Thymus (tissue), 11 donors: ENCODE measurements at regions not wholly inside any gene's neighbourhood (a gene's known extent, or its start where the extent isn't known, plus 50 kb on each side); places are given as distances from the start of the nearest gene placed in this dataset.
"Not testable (repeated sequence)": the region's sequence is repeated elsewhere in the genome, so short reads cannot be mapped to it uniquely, and the experiment has no call there.

Source experiments
- DNase-seq, 9 donors: peaks; one replicate each; pipeline ENCODE4 v3.0.0-alpha.2; 2013; ENCODE audit warnings: low spot score in 9 of 9, low read depth in 6 of 9, missing footprints in 1 of 9
- H3K27ac ChIP-seq, 2 donors: one replicate each; pipeline ENCODE4 v1.5.1; 2013; ENCODE audit warnings: control low read depth in 1 of 2, low read depth in 1 of 2, low read length in 1 of 2, mild to moderate bottlenecking in 1 of 2, moderate library complexity in 1 of 2
- H3K27me3 ChIP-seq, 2 donors: one replicate each; pipeline ENCODE4 v1.5.1; 2013; ENCODE audit warnings: low read length in 1 of 2; ENCODE audit not compliant: control insufficient read depth in 2 of 2, insufficient read depth in 1 of 2
- H3K36me3 ChIP-seq, 2 donors: one replicate each; pipeline ENCODE4 v1.5.1; 2013; ENCODE audit warnings: low read length in 1 of 2, mild to moderate bottlenecking in 1 of 2, moderate library complexity in 1 of 2; ENCODE audit not compliant: control insufficient read depth in 2 of 2, insufficient read depth in 2 of 2
- H3K4me1 ChIP-seq, 2 donors: one replicate each; pipeline ENCODE4 v1.5.1; 2013; ENCODE audit warnings: low read length in 2 of 2; ENCODE audit not compliant: control insufficient read depth in 2 of 2, insufficient read depth in 2 of 2
- H3K4me3 ChIP-seq, 2 donors: one replicate each; pipeline ENCODE4 v1.5.1; 2013; ENCODE audit warnings: low read length in 2 of 2, control low read depth in 1 of 2, mild to moderate bottlenecking in 1 of 2
- H3K9me3 ChIP-seq, 2 donors: one replicate each; pipeline ENCODE4 v1.5.1; 2013; ENCODE audit warnings: low read length in 1 of 2, mild to moderate bottlenecking in 1 of 2; ENCODE audit not compliant: control insufficient read depth in 2 of 2, insufficient read depth in 1 of 2
- whole genome bisulfite sequencing: extraction: QIAGEN DNeasy Blood & Tissue Kit; methylation state at CpG from one replicate; pipeline ENCODE4 v1.1.7; 2013; 5-methylcytosine and 5-hydroxymethylcytosine counted together
- donor health status: healthy.

DNA sequence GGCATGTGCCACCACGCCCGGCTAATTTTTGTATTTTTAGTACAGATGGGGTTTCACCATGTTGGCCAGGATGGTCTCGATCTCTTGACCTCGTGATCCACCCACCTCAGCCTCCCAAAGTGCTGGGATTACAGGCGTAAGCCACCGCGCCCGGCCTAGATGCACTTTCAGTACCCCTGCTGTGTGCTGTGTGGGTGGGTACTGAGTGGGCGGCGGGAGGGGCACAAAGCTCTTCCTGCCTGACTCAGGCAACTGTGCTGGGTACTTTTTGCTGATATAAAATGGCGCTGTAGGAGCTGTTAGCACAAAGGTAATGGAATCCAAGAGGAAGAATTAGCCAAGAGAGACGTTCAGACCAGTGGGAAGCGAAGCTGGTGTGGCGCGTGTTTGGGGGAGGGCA lies 79.6 kb upstream of the HES1 start:
- H3K27me3 ChIP-seq, H3K4me3 ChIP-seq, H3K27ac ChIP-seq, DNase-seq, H3K9me3 ChIP-seq, H3K36me3 ChIP-seq: not testable (repeated sequence)
- 93% methylated on average over 15 of the region's 15 CpGs for WGBS
- peaks cover 3 to 16% of the 10 kb centered on the region in 2 donors for H3K4me1 ChIP-seq

DNA sequence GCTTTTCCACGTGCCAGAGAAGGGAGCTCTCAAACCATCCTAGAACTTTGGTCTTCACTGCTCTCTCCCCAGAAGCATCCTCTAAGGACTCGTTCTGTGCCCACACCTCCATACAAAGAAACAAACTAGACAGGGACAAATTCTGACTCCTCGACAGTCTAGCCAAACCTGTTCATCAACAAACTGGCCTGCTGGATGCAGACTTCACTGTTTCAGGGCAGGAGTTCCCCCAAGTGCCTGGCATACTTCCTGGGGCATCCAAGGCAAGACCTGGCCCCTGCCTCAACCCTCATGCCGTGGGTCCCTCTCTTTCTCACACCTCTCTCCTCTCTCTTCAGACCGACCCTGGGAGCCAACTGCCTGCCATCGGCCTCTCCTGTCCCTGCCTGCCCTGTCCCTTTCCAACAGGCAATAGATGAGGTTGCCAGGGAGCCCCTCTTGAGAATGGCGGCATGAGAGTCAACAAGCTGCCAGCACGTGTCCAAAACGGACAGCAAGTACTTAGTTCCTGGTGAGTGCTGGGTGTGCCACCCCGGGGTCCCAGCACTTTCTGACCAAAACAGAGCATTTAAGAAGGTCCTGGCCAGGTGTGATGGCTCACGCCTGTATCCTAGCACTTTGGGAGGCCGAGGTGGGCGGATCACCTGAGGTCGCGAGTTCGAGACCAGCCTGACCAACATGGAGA lies 79.1 kb upstream of the HES1 start:
- WGBS, result 97% methylated on average over 16 of the region's 16 CpGs
- Histone ChIP-seq H3K36me3 (no peaks in the 10 kb centered on the region), H3K4me1 (peaks cover 3 to 16% of the 10 kb centered on the region in 2 donors), H3K9me3 (peaks cover 0 to 3% of the 10 kb centered on the region in 2 donors), H3K27ac (no peak overlapping the region), H3K4me3 (no peak overlapping the region), H3K27me3 (no peaks in the 10 kb centered on the region)
- DNase-seq, result no peak

DNA sequence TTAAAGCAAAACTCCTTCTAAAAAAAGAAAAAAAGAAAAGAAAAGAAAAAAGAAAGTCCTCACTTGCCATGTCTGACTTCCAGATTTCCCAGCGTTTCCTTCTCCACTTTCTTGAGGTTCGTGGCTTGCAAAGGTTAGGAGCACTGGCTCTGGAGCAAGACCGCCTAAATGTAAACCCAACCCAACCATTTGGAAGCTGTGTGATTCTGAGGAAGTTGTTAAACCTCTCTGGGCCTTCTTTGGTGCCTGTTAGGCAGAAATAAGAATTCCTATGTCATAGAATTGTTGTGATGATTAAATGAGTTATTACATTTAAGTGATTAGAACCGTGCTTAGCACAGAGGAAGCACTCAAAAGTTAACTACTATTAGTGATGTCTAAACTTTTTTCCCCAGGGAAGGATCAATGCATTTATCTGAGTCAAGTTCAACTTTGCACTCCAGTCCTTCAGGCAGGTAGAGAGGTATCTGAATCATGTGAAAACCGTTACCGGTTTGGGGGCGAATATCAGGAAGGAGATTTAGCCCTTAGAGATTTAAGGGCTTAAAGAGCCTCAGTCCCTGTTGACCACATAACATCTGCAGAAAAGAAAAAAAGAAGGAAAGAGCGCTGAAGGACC lies 78.3 kb upstream of the HES1 start:
- Histone ChIP-seq H3K27ac (no peak overlapping the region), H3K27me3 (no peaks in the 10 kb centered on the region), H3K9me3 (no peaks in the 10 kb centered on the region), H3K36me3 (no peaks in the 10 kb centered on the region), H3K4me3 (peak overlapping the region; percentile 32 to 53), H3K4me1 (peaks cover 3 to 16% of the 10 kb centered on the region in 2 donors)
- no peak for DNase-seq
- WGBS, result 50% methylated on average over 8 of the region's 8 CpGs

GRCh38 chr3:194058189-194058571 lies 77.8 kb upstream of the HES1 start:
- peak overlapping the region in 1 of 2 donors; percentile 13 for H3K27ac ChIP-seq
- peak overlapping the region; percentile 32 to 53 for H3K4me3 ChIP-seq
- peak in 5 of 9 donors; percentile 29 to 68 (median 41) for DNase-seq

DNA sequence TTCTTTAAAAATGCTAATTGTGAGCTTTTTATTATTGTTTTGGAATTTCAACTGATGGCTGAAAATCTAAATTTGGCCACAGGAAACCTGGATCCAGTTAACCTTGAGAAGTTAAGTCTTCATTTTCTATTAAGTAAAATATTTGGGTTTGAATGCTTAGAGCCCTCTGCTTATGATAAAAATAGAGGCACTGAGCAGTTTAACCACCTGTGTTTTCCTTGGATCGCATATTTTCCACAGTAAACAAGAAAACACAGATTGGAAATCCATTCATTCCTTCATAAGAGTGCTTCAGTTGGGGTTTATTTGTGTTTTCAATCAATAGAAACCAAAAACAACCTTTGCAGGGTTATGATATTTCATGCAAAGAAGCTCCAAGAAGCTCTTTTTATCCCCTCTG lies 77.2 kb upstream of the HES1 start:
- H3K4me3 ChIP-seq, result no peak overlapping the region
- DNase-seq, result no peak
- H3K4me1 ChIP-seq, result peaks cover 3 to 16% of the 10 kb centered on the region in 2 donors
- no peak overlapping the region for H3K27ac ChIP-seq
- no peaks in the 10 kb centered on the region for H3K36me3 ChIP-seq
- H3K27me3 ChIP-seq, result no peaks in the 10 kb centered on the region
- WGBS, result 93% methylated on average over 1 of the region's 1 CpG
- no peaks in the 10 kb centered on the region for H3K9me3 ChIP-seq

More at GRCh38 chr3:194058189-194058571, 77.8 kb upstream of the HES1 start:
- Histone ChIP-seq H3K27me3 (no peaks in the 10 kb centered on the region), H3K9me3 (no peaks in the 10 kb centered on the region), H3K4me1 (peaks cover 3 to 16% of the 10 kb centered on the region in 2 donors), H3K36me3 (no peaks in the 10 kb centered on the region)
- 2% methylated on average over 31 of the region's 31 CpGs for WGBS

- DNase-seq, result no peak
- peaks cover 3 to 13% of the 10 kb centered on the region in 2 donors for H3K4me1 ChIP-seq
- H3K9me3 ChIP-seq, result no peaks in the 10 kb centered on the region
- no peaks in the 10 kb centered on the region for H3K27me3 ChIP-seq
- H3K4me3 ChIP-seq, result no peak overlapping the region
- no peak overlapping the region for H3K27ac ChIP-seq
- H3K36me3 ChIP-seq, result no peaks in the 10 kb centered on the region
- 97% methylated on average over 3 of the region's 3 CpGs for WGBS
These were observed 74.4 kb upstream of the HES1 start for GRCh38 chr3:194061421-194062030.

- H3K27ac ChIP-seq, result no peak overlapping the region
- H3K36me3 ChIP-seq, result no peaks in the 10 kb centered on the region
- no peaks in the 10 kb centered on the region for H3K9me3 ChIP-seq
- no peak for DNase-seq
- H3K4me3 ChIP-seq, result no peak overlapping the region
- WGBS, result 76% methylated on average over 3 of the region's 3 CpGs
- no peaks in the 10 kb centered on the region for H3K27me3 ChIP-seq
- H3K4me1 ChIP-seq, result peaks cover 1 to 6% of the 10 kb centered on the region in 2 donors
These were observed 73.1 kb upstream of the HES1 start for GRCh38 chr3:194062830-194063229.

- Histone ChIP-seq H3K27ac (no peak overlapping the region), H3K4me3 (no peak overlapping the region), H3K36me3 (no peaks in the 10 kb centered on the region), H3K4me1 (no peaks in the 10 kb centered on the region), H3K9me3 (peaks cover 0 to 2% of the 10 kb centered on the region in 2 donors), H3K27me3 (peaks cover 0 to 2% of the 10 kb centered on the region in 2 donors)
- 96% methylated on average over 8 of the region's 8 CpGs for WGBS
- no peak for DNase-seq
These were observed 71.3 kb upstream of the HES1 start for GRCh38 chr3:194064380-194065332.
